IMR-90 (cell line): ENCODE measurements at regions not wholly inside any gene's neighbourhood (a gene's known extent, or its start where the extent isn't known, plus 50 kb on each side); places are given as distances from the start of the nearest gene placed in this dataset.

Experiments used
- ATAC-seq: fragments of 200-7000 bp; cut with Tn5 transposase; 2 replicates; pipeline ENCODE4 v1.9.1; 2020; ENCODE audit warnings: low read depth, mild to moderate bottlenecking, moderate library complexity
- BruUV-seq: library from RNA; stranded (reverse); fragments of 400-500 nt; replicated peaks from 2 replicates; lab custom pipeline; 2021; lab: Mats Ljungman, UMichigan
- CTCF ChIA-PET: fragments of 300-600 bp; formaldehyde crosslinking; extraction: SDS; loops from one replicate; lab custom pipeline; 2021; ENCODE audit warnings: antibody characterized with exemption; lab: Yijun Ruan, JAX
- POLR2A ChIA-PET: fragments of 300-600 bp; sonication (Branson Sonifier 250); formaldehyde crosslinking; loops from one replicate; lab custom pipeline; 2022; ENCODE audit warnings: antibody characterized with exemption; ENCODE audit not compliant: unreplicated experiment; lab: Charles Lee
- DNase-seq: peaks from one replicate; pipeline ENCODE4 v3.0.0; 2013
- H2AFZ ChIP-seq: replicated peaks from 2 replicates; pipeline ENCODE3; 2013; ENCODE audit warnings: low read length, mild to moderate bottlenecking; ENCODE audit not compliant: poor library complexity
- H2AK5ac ChIP-seq: 2 replicates; pipeline ENCODE4 v1.6.1; 2013; ENCODE audit warnings: low read depth, low read length, inconsistent platforms
- H2AK9ac ChIP-seq: replicated peaks from 2 replicates; pipeline ENCODE3; 2013; ENCODE audit warnings: mild to moderate bottlenecking, low read depth, low read length, moderate library complexity; ENCODE audit not compliant: poor library complexity
- H2BK120ac ChIP-seq: 2 replicates; pipeline ENCODE4 v1.6.1; 2013; ENCODE audit warnings: low read depth, low read length, inconsistent platforms
- H2BK15ac ChIP-seq: 3 replicates; pipeline ENCODE4 v1.6.1; 2013; ENCODE audit warnings: low read depth, low read length, inconsistent platforms
- H2BK20ac ChIP-seq: 2 replicates; pipeline ENCODE4 v1.6.1; 2013; ENCODE audit warnings: low read depth, mild to moderate bottlenecking, inconsistent platforms, low read length, moderate library complexity
- H2BK5ac ChIP-seq: 2 replicates; pipeline ENCODE4 v1.6.1; 2013; ENCODE audit warnings: mild to moderate bottlenecking, low read depth, low read length, inconsistent platforms; ENCODE audit not compliant: poor library complexity, severe bottlenecking
- H3K14ac ChIP-seq: replicated peaks from 2 replicates; pipeline ENCODE4 v1.6.1; 2013; ENCODE audit warnings: low read depth, low read length, inconsistent platforms
- H3K18ac ChIP-seq: 2 replicates; pipeline ENCODE4 v1.6.1; 2013; ENCODE audit warnings: low read depth, low read length, control low read depth
- H3K23ac ChIP-seq: 2 replicates; pipeline ENCODE4 v1.6.1; 2013; ENCODE audit warnings: low read depth, low read length, inconsistent platforms
- H3K27ac ChIP-seq: 2 replicates; pipeline ENCODE4 v1.5.1; 2013; ENCODE audit warnings: mild to moderate bottlenecking, control low read depth, low read length; ENCODE audit not compliant: insufficient read depth
- H3K27me3 ChIP-seq: 2 replicates; pipeline ENCODE4 v1.6.1; 2013; ENCODE audit warnings: low read length; ENCODE audit not compliant: control insufficient read depth, insufficient read depth
- H3K36me3 ChIP-seq: 2 replicates; pipeline ENCODE4 v1.6.1; 2013; ENCODE audit warnings: low read length, mixed read lengths; ENCODE audit not compliant: control insufficient read depth, insufficient read depth
- H3K4ac ChIP-seq: 2 replicates; pipeline ENCODE4 v1.6.1; 2013; ENCODE audit warnings: low read depth, low read length, inconsistent platforms
- H3K4me1 ChIP-seq: 2 replicates; pipeline ENCODE4 v1.6.1; 2013; ENCODE audit warnings: low read length, mixed read lengths; ENCODE audit not compliant: control insufficient read depth, insufficient read depth
- H3K4me2 ChIP-seq: 2 replicates; pipeline ENCODE4 v1.6.1; 2013; ENCODE audit warnings: low read depth, mild to moderate bottlenecking, control low read depth, low read length, moderate library complexity
- H3K4me3 ChIP-seq: 2 replicates; pipeline ENCODE4 v1.5.1; 2013; ENCODE audit warnings: low read depth, mild to moderate bottlenecking, control low read depth, low read length, moderate library complexity; ENCODE audit not compliant: insufficient read depth
- H3K56ac ChIP-seq: 2 replicates; pipeline ENCODE4 v1.6.1; 2013; ENCODE audit warnings: low read length, inconsistent platforms; ENCODE audit not compliant: insufficient read depth; ENCODE audit errors: extremely low read depth
- H3K79me1 ChIP-seq, 2 experiments: 2 replicates each; pipeline ENCODE4 v1.6.1; 2013; ENCODE audit warnings: low read length in 2 of 2, inconsistent platforms in 1 of 2, low read depth in 1 of 2
- H3K9ac ChIP-seq: 2 replicates; pipeline ENCODE4 v1.6.1; 2013; ENCODE audit warnings: low read depth, low read length, control low read depth
- H3K9me1 ChIP-seq: 2 replicates; pipeline ENCODE4 v1.6.1; 2013; ENCODE audit warnings: low read length, inconsistent platforms; ENCODE audit not compliant: insufficient read depth
- H3K9me3 ChIP-seq: 2 replicates; pipeline ENCODE4 v1.6.1; 2013; ENCODE audit warnings: low read length; ENCODE audit not compliant: control insufficient read depth, insufficient read depth
- H4K20me1 ChIP-seq: 2 replicates; pipeline ENCODE4 v1.6.1; 2013; ENCODE audit warnings: low read length, inconsistent platforms; ENCODE audit not compliant: insufficient read depth
- H4K5ac ChIP-seq: 2 replicates; pipeline ENCODE4 v1.6.1; 2013; ENCODE audit warnings: mild to moderate bottlenecking, low read depth, low read length, control low read depth
- H4K8ac ChIP-seq, 2 experiments: 2 replicates each; pipeline ENCODE4 v1.6.1; 2013; ENCODE audit warnings: low read depth in 2 of 2, low read length in 2 of 2, control low read depth in 1 of 2, inconsistent platforms in 1 of 2
- H4K91ac ChIP-seq: 2 replicates; pipeline ENCODE4 v1.6.1; 2013; ENCODE audit warnings: low read depth, low read length, inconsistent platforms; ENCODE audit not compliant: insufficient read depth
- CHD1 ChIP-seq: IDR thresholded peaks from 2 replicates; pipeline ENCODE4 v1.6.1; 2012; ENCODE audit warnings: low read depth, low read length, improper control_type of control experiment
- FOS ChIP-seq: fragments of 150-350 bp; IDR thresholded peaks from 2 replicates; pipeline ENCODE4 v1.6.1; 2016; ENCODE audit warnings: low read depth, low read length
- MAFK ChIP-seq: IDR thresholded peaks from 2 replicates; pipeline ENCODE4 v1.6.1; 2012; ENCODE audit warnings: low read depth, low read length, improper control_type of control experiment
- POLR2A ChIP-seq: IDR thresholded peaks from 2 replicates; pipeline ENCODE4 v1.6.1; 2012; ENCODE audit warnings: mild to moderate bottlenecking, low read depth, low read length
- RAD21 ChIP-seq: IDR thresholded peaks from 2 replicates; pipeline ENCODE4 v1.6.1; 2012; ENCODE audit warnings: low read length, improper control_type of control experiment
- RCOR1 ChIP-seq: IDR thresholded peaks from 2 replicates; pipeline ENCODE4 v1.6.1; 2012; ENCODE audit warnings: mild to moderate bottlenecking, low read length, improper control_type of control experiment; ENCODE audit not compliant: insufficient replicate concordance
- SMC3 ChIP-seq: fragments of 150-350 bp; IDR thresholded peaks from 2 replicates; pipeline ENCODE4 v1.6.1; 2016; ENCODE audit warnings: low read depth, mild to moderate bottlenecking, antibody characterized with exemption, low read length, moderate library complexity
- WGBS, 2 experiments: methylation state at CpG; one replicate each; pipeline versions ENCODE4 v1.1.5 to v1.1.7; 2013; ENCODE audit warnings: missing lambda C conversion rate in 2 of 2; ENCODE audit not compliant: insufficient read length in 1 of 2; ENCODE audit errors: extremely low coverage in 2 of 2; 5-methylcytosine and 5-hydroxymethylcytosine counted together
- dilution Hi-C: fragments of 300-500 bp; cut with HindIII; formaldehyde crosslinking; loops from one replicate; pipeline ENCODE4 v1.14.3; 2018; ENCODE audit warnings: low sequenced_read_pairs; ENCODE audit not compliant: unreplicated experiment
- in situ Hi-C: fragments of 300-500 bp; cut with MboI; formaldehyde crosslinking; loops from 3 replicates; pipeline ENCODE4 v1.14.3; 2019; ENCODE audit warnings: low sequenced_read_pairs, inconsistent platforms, mixed read lengths
- intact Hi-C: fragments of 100-400 bp; cut with micrococcal nuclease; formaldehyde crosslinking; loops from 2 replicates; pipeline ENCODE4 v1.10.0; 2022
- TF ChIP-seq, protein P1 (sequence below): fragments of 150-350 bp; IDR thresholded peaks from 2 replicates; pipeline ENCODE4 v1.6.1; 2017; ENCODE audit warnings: mild to moderate bottlenecking, antibody characterized with exemption, low read length, low read depth
- TF ChIP-seq, protein P2 (sequence below): fragments of 150-350 bp; IDR thresholded peaks from 2 replicates; pipeline ENCODE4 v1.6.1; 2016; ENCODE audit warnings: low read depth, mild to moderate bottlenecking, low read length, moderate library complexity, borderline replicate concordance

DNA sequence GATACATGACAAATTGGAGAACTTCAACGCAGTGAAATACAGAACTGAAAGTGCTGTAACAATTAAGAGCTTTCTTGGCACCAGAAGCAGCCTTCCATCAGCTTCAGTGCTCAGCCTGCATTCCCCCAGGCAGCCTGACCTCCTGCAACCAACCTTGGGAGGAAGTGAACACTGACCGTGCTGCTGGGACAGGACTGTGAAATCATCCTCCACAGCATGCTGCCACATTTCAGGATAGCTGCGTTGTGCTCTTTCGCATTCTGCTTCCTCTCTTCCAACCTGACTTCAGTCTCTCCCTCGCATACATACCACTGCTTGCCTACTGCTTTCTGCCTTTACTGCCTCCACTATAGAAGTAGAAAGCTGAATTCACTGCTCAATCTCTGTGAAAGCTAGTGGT, 388.6 kb downstream of the RWDD3 start:
- Histone ChIP-seq H3K4me3 (no peak overlapping the region), H4K5ac (no peak overlapping the region), H3K56ac (no peak overlapping the region), H2AK9ac (no peak overlapping the region), H3K9me1 (no peaks in the 10 kb centered on the region), H3K18ac (no peak overlapping the region), H3K4ac (no peak overlapping the region), H3K4me1 (no peaks in the 10 kb centered on the region), H3K23ac (no peak overlapping the region), H2AK5ac (no peak overlapping the region), H3K36me3 (no peaks in the 10 kb centered on the region), H4K20me1 (no peaks in the 10 kb centered on the region), H3K79me1 (no peaks in the 10 kb centered on the region), H3K9ac (no peak overlapping the region), H2BK5ac (no peak overlapping the region), H2BK15ac (no peak overlapping the region), H3K27me3 (no peaks in the 10 kb centered on the region), H3K27ac (no peak overlapping the region), H3K9me3 (no peaks in the 10 kb centered on the region), H2AFZ (no peak overlapping the region), H3K4me2 (no peak overlapping the region), H3K14ac (no peak overlapping the region), H2BK120ac (no peak overlapping the region), H4K8ac (no peak overlapping the region), H2BK20ac (no peak overlapping the region), H4K91ac (no peak overlapping the region)
- no TSS peak for BruUV-seq
- intact Hi-C loops = no loop called here
- dilution Hi-C loops = no loop called here
- CTCF ChIA-PET = no interaction called here
- TF ChIP-seq SMC3 (no peak), RAD21 (no peak), MAFK (no peak), FOS (no peak), RCOR1 (no peak), CHD1 (no peak), POLR2A (no peak)
- TF ChIP-seq, protein P1, sequence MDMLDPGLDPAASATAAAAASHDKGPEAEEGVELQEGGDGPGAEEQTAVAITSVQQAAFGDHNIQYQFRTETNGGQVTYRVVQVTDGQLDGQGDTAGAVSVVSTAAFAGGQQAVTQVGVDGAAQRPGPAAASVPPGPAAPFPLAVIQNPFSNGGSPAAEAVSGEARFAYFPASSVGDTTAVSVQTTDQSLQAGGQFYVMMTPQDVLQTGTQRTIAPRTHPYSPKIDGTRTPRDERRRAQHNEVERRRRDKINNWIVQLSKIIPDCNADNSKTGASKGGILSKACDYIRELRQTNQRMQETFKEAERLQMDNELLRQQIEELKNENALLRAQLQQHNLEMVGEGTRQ = no peak
- TF ChIP-seq, protein P2, sequence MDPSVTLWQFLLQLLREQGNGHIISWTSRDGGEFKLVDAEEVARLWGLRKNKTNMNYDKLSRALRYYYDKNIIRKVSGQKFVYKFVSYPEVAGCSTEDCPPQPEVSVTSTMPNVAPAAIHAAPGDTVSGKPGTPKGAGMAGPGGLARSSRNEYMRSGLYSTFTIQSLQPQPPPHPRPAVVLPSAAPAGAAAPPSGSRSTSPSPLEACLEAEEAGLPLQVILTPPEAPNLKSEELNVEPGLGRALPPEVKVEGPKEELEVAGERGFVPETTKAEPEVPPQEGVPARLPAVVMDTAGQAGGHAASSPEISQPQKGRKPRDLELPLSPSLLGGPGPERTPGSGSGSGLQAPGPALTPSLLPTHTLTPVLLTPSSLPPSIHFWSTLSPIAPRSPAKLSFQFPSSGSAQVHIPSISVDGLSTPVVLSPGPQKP = no peak
- DNase-seq (no peak), ATAC-seq (no peak)
- in situ Hi-C loops = no loop called here
- POLR2A ChIA-PET = no interaction called here
- 0% methylated on average over 1 of the region's 5 CpGs; no CpG with 5 or more reads in 1 of the 2 experiments for whole genome bisulfite sequencing, 2 experiments
